Kidney epithelial cell (primary cell): ENCODE measurements at regions not wholly inside any gene's neighbourhood (a gene's known extent, or its start where the extent isn't known, plus 50 kb on each side); places are given as distances from the start of the nearest gene placed in this dataset.

ENCODE experiments used
- DNase-seq: peaks from one replicate; pipeline ENCODE4 v3.0.0-alpha.2; 2010; ENCODE audit warnings: low read depth
- H3K27me3 ChIP-seq: 2 replicates; pipeline ENCODE4 v1.6.0; 2011; ENCODE audit warnings: low read length; ENCODE audit not compliant: control insufficient read depth, insufficient read depth
- H3K36me3 ChIP-seq: 2 replicates; pipeline ENCODE4 v1.5.1; 2011; ENCODE audit warnings: low read length; ENCODE audit not compliant: control insufficient read depth, insufficient read depth
- H3K4me3 ChIP-seq: 2 replicates; pipeline ENCODE4 v1.5.1; 2011; ENCODE audit warnings: low read depth, mild to moderate bottlenecking, control low read depth, low read length
- CTCF ChIP-seq: IDR thresholded peaks from 2 replicates; pipeline ENCODE4 v1.5.1; 2011; ENCODE audit warnings: mild to moderate bottlenecking, moderate library complexity, low read length, control low read depth, inconsistent platforms; ENCODE audit not compliant: insufficient read depth, poor library complexity, severe bottlenecking

GRCh38 chr6:47371870-47372255, 62.2 kb upstream of the TNFRSF21 start:
- TF ChIP-seq CTCF = no peak
- Histone ChIP-seq H3K27me3 (no peaks in the 10 kb centered on the region), H3K4me3 (no peak overlapping the region), H3K36me3 (no peaks in the 10 kb centered on the region)
- no peak for DNase-seq

- H3K4me3 ChIP-seq = no peak overlapping the region
Observed at GRCh38 chr6:47372318-47372717, 62.6 kb upstream of the TNFRSF21 start.

DNA sequence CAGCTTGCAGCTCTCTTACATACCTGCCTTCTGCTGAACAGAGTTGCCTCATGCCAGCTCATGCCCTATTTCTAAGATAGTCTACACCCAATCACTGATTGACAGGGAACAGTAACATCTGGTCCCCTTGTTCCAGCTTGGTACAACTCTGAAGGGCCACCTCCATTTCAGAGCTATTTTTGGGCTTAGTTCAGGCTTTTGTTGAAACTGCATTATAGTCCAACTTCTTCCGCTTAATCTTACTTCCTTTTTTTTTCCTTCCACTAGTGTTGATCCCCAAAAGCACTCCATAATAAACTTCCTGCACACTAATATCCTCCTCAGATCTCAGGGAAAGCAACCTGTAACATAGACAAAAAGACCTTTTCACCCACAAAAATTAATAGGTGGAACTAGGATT, 65.7 kb upstream of the TNFRSF21 start:
- no peaks in the 10 kb centered on the region for H3K27me3 ChIP-seq
- TF ChIP-seq CTCF = no peak
- no peak overlapping the region for H3K4me3 ChIP-seq
- no peaks in the 10 kb centered on the region for H3K36me3 ChIP-seq
- DNase-seq = no peak

More at GRCh38 chr6:47372318-47372717, 62.6 kb upstream of the TNFRSF21 start:
- no peaks in the 10 kb centered on the region for H3K27me3 ChIP-seq
- no peak for DNase-seq
- H3K36me3 ChIP-seq = no peaks in the 10 kb centered on the region
- no peak for TF ChIP-seq CTCF

GRCh38 chr6:47376930-47377329, 67.2 kb upstream of the TNFRSF21 start:
- no peak overlapping the region for H3K4me3 ChIP-seq
- H3K36me3 ChIP-seq = no peaks in the 10 kb centered on the region
- H3K27me3 ChIP-seq = no peaks in the 10 kb centered on the region
- TF ChIP-seq CTCF = no peak
- no peak for DNase-seq

DNA sequence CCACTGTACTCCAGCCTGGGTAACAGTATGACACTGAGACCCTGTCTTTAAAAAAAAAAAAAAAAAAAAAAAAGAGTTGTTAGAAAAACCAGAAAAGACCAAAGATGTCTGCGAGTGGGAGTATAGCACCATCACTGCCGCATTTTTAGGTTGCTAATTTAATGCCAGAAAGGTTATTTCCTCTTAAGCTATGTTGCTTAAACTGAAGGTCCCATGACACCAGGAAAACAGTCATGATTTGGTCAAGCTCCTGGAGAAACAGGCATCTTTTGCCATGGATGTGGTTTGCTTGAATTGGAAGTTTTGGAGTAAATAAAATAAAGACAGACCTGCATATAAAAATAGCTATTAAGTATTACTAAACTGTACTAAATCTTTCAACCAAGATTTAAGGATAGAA, 68.3 kb upstream of the TNFRSF21 start:
- Histone ChIP-seq H3K36me3 (no peaks in the 10 kb centered on the region), H3K27me3 (no peaks in the 10 kb centered on the region), H3K4me3 (no peak overlapping the region)
- no peak for DNase-seq
- TF ChIP-seq CTCF = no peak

DNA sequence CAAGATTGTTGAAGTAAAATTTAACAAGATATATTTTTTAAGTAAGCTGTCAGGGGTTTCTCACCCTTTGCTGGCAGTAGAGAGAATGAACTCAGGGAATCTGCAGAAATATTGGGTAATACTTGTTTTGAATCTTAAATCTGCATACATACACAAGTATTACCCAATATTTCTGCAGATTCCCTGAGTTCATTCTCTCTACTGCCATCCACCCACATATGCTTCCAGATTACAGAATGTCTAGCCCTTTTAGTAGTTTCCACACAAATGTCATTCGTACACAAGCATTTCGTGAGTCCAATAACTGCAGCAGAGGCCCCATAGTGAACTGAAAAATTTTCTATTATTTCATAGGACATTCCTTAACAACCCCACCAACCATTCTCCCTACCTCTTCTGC, 69.6 kb upstream of the TNFRSF21 start:
- Histone ChIP-seq H3K27me3 (no peaks in the 10 kb centered on the region), H3K4me3 (no peak overlapping the region), H3K36me3 (no peaks in the 10 kb centered on the region)
- no peak for TF ChIP-seq CTCF
- no peak for DNase-seq
